Ovary (tissue), 7 donors: ENCODE measurements at regions not wholly inside any gene's neighbourhood (a gene's known extent, or its start where the extent isn't known, plus 50 kb on each side); places are given as distances from the start of the nearest gene placed in this dataset.

Experiments used
- DNase-seq, 5 donors: peaks; one replicate each; pipeline ENCODE4 v3.0.0-alpha.2; 2019 to 2020
- H3K27ac ChIP-seq, 2 donors: fragments of 200-600 bp; one replicate each; pipeline versions ENCODE4 v1.5.1 to v1.8.0; 2019 to 2022
- H3K27me3 ChIP-seq: fragments of 200-600 bp; one replicate; pipeline ENCODE4 v1.8.0; 2022
- H3K36me3 ChIP-seq: fragments of 200-600 bp; sonication (generic); one replicate; pipeline ENCODE4 v1.5.1; 2019
- H3K4me1 ChIP-seq: one replicate; pipeline ENCODE4 v1.8.1; 2013; ENCODE audit warnings: mild to moderate bottlenecking, moderate library complexity; ENCODE audit not compliant: insufficient read depth
- H3K4me3 ChIP-seq: fragments of 200-600 bp; sonication (generic); one replicate; pipeline ENCODE4 v1.5.1; 2017
- H3K9me3 ChIP-seq, 2 donors: fragments of 200-600 bp in 1 of 2; sonication (generic) in 1 of 2; one replicate each; pipeline versions ENCODE4 v1.5.1 to v1.8.1; 2013 to 2019; ENCODE audit warnings: mild to moderate bottlenecking in 1 of 2, moderate library complexity in 1 of 2
- CTCF ChIP-seq, 3 donors: fragments of 450-650 bp in 2 of 3; fragments of 200-600 bp in 1 of 3; IDR thresholded peaks; one replicate each; pipeline versions ENCODE4 v1.5.1 to v1.8.0; 2016 to 2022; ENCODE audit warnings: antibody characterized with exemption in 3 of 3, mild to moderate bottlenecking in 1 of 3
- EP300 ChIP-seq: sonication (generic); formaldehyde crosslinking; IDR thresholded peaks from one replicate; pipeline ENCODE4 v1.6.1; 2017; ENCODE audit warnings: antibody characterized with exemption
- POLR2A ChIP-seq: fragments of 450-650 bp; IDR thresholded peaks from one replicate; pipeline ENCODE4 v1.6.1; 2017; ENCODE audit warnings: antibody characterized with exemption, mild to moderate bottlenecking, moderate library complexity
- WGBS, 3 donors: extraction: QIAGEN DNeasy Blood & Tissue Kit in 1 of 3; methylation state at CpG; one replicate each; pipeline versions ENCODE4 v1.1.5 to v1.1.7; 2013 to 2017; 5-methylcytosine and 5-hydroxymethylcytosine counted together
- intact Hi-C, 4 donors: fragments of 100-400 bp; cut with DNase I; formaldehyde crosslinking; loops; one replicate each; pipeline versions ENCODE4 v1.11.0 to v1.15.1; 2022 to 2023
- donor health status: DM: no; HTN: no; CAD: no; lungs with moderate emphysema.
- donor health status: DM: no; HTN: no; CAD: no.
- donor health status: Bipolar disorder and iron deficiency.
- donor health status: DM: no; HTN: no; CAD: no.
- donor health status: DM: yes; HTN: yes; CAD: no.

- H3K4me3 ChIP-seq: no peak overlapping the region
- WGBS, 3 donors: 54 to 69% (median 59%) methylated on average over 2 of the region's 2 CpGs
- no peak for TF ChIP-seq CTCF (IDR thresholded peaks at IDR 0.05)
- TF ChIP-seq POLR2A: no peak
- no peak for TF ChIP-seq EP300
- intact Hi-C loops: no loop called here
- H3K9me3 ChIP-seq: no peaks in the 10 kb centered on the region
- H3K27ac ChIP-seq: no peak overlapping the region
- no peaks in the 10 kb centered on the region for H3K27me3 ChIP-seq
- H3K4me1 ChIP-seq: no peaks in the 10 kb centered on the region
- DNase-seq: no peak
- H3K36me3 ChIP-seq: no peaks in the 10 kb centered on the region
Observed at GRCh38 chr4:134906404-134907023, 704.9 kb upstream of the PABPC4L start.

- TF ChIP-seq CTCF (IDR thresholded peaks at IDR 0.05) (no peak), POLR2A (no peak), EP300 (no peak)
- H3K36me3 ChIP-seq: no peaks in the 10 kb centered on the region
- intact Hi-C loops: no loop called here
Observed at GRCh38 chr4:134905061-134905460, 703.5 kb upstream of the PABPC4L start.

GRCh38 chr4:134888156-134888555, 686.6 kb upstream of the PABPC4L start:
- 73 to 81% (median 81%) methylated on average over 2 of the region's 2 CpGs for WGBS, 3 donors
- Histone ChIP-seq H3K27me3 (no peaks in the 10 kb centered on the region), H3K4me3 (no peak overlapping the region), H3K27ac (no peak overlapping the region), H3K9me3 (no peaks in the 10 kb centered on the region), H3K36me3 (no peaks in the 10 kb centered on the region), H3K4me1 (no peaks in the 10 kb centered on the region)
- TF ChIP-seq POLR2A (no peak), CTCF (IDR thresholded peaks at IDR 0.05) (no peak), EP300 (no peak)
- intact Hi-C loops: loop anchor here in 1 of 4 donors (10.0 kb wide), 1 partner anchor 1543 kb away; no protein-coding TSS in a partner anchor
- DNase-seq: no peak

More at GRCh38 chr4:134905061-134905460, 703.5 kb upstream of the PABPC4L start:
- no peak for DNase-seq
- no peaks in the 10 kb centered on the region for H3K4me1 ChIP-seq
- no peaks in the 10 kb centered on the region for H3K27me3 ChIP-seq
- WGBS, 3 donors: 78 to 89% (median 89%) methylated on average over 1 of the region's 1 CpG
- no peak overlapping the region for H3K27ac ChIP-seq
- no peak overlapping the region for H3K4me3 ChIP-seq
- no peaks in the 10 kb centered on the region for H3K9me3 ChIP-seq

- TF ChIP-seq POLR2A (no peak), EP300 (no peak), CTCF (IDR thresholded peaks at IDR 0.05) (no peak)
- DNase-seq: no peak
- H3K36me3 ChIP-seq: no peaks in the 10 kb centered on the region
- H3K27ac ChIP-seq: no peak overlapping the region
- H3K9me3 ChIP-seq: no peaks in the 10 kb centered on the region
- intact Hi-C loops: loop anchor here in 1 of 4 donors (10.0 kb wide), 1 partner anchor 1541 kb away; no protein-coding TSS in a partner anchor
- 38 to 47% (median 43%) methylated on average over 2 of the region's 2 CpGs for WGBS, 3 donors
- H3K4me1 ChIP-seq: no peaks in the 10 kb centered on the region
- H3K27me3 ChIP-seq: no peaks in the 10 kb centered on the region
- no peak overlapping the region for H3K4me3 ChIP-seq
Observed at GRCh38 chr4:134885436-134885835, 683.8 kb upstream of the PABPC4L start.
